HepG2 (cell line): ENCODE measurements at regions not wholly inside any gene's neighbourhood (a gene's known extent, or its start where the extent isn't known, plus 50 kb on each side); places are given as distances from the start of the nearest gene placed in this dataset.

Experiments
- ATAC-seq: fragments of 200-7000 bp; cut with Tn5 transposase; 3 replicates; pipeline ENCODE4 v1.9.1; 2020; ENCODE audit warnings: mild to moderate bottlenecking, moderate library complexity
- BruUV-seq: library from RNA; stranded (reverse); fragments of 400-500 nt; replicated peaks from 2 replicates; lab custom pipeline; 2021; lab: Mats Ljungman, UMichigan
- CTCF ChIA-PET: fragments of 300-600 bp; formaldehyde crosslinking; extraction: SDS; loops from one replicate; lab custom pipeline; 2021; ENCODE audit warnings: low total read pairs, inconsistent platforms, low intra/inter-chr PET ratio; lab: Yijun Ruan, JAX
- POLR2A ChIA-PET: fragments of 350-600 bp; sonication (Branson Sonifier 250); formaldehyde crosslinking; loops from one replicate; lab custom pipeline; 2020; ENCODE audit warnings: antibody characterized with exemption, inconsistent platforms; lab: Yijun Ruan, JAX
- DNase-seq: peaks from one replicate; pipeline ENCODE4 v3.0.0-alpha.2; 2015; ENCODE audit warnings: low spot score
- FAIRE-seq: peaks from 3 replicates; lab custom pipeline; 2011; peaks lifted over from hg19 to GRCh38; lab: Jason Lieb, UNC
- H2AFZ ChIP-seq: one replicate; pipeline ENCODE4 v1.6.1; 2011; ENCODE audit warnings: low read length, inconsistent platforms
- H3K27ac ChIP-seq: fragments of 300-600 bp; 3 replicates; pipeline ENCODE4 v1.8.0; 2011; ENCODE audit warnings: mixed run types, mild to moderate bottlenecking, mixed read lengths, low read length, inconsistent platforms; ENCODE audit not compliant: insufficient read depth; ENCODE audit errors: extremely low read length
- H3K27me3 ChIP-seq, 2 experiments: fragments of 200-600 bp in 1 of 2; 2 replicates in 1 of 2; 3 replicates in 1 of 2; pipeline versions ENCODE4 v1.6.0 to v1.8.0; 2011; ENCODE audit warnings: low read length in 2 of 2, mild to moderate bottlenecking in 2 of 2, moderate library complexity in 2 of 2, inconsistent platforms in 1 of 2; ENCODE audit not compliant: insufficient read depth in 2 of 2, control insufficient read depth in 1 of 2
- H3K36me3 ChIP-seq, 2 experiments: fragments of 200-600 bp in 1 of 2; replicated peaks in 1 of 2; 2 replicates in 1 of 2; 3 replicates in 1 of 2; pipeline versions ENCODE4 v1.5.1 to v1.8.0; 2011; ENCODE audit warnings: low read length in 2 of 2, inconsistent platforms in 1 of 2; ENCODE audit not compliant: insufficient read depth in 2 of 2, control insufficient read depth in 1 of 2
- H3K4me1 ChIP-seq: 2 replicates; pipeline ENCODE4 v1.5.1; 2012; ENCODE audit warnings: low read length, inconsistent platforms; ENCODE audit not compliant: insufficient read depth
- H3K4me2 ChIP-seq: 2 replicates; pipeline ENCODE4 v1.6.0; 2011; ENCODE audit warnings: low read depth, low read length, inconsistent platforms
- H3K4me3 ChIP-seq, 3 experiments: fragments of 200-600 bp in 1 of 3; sonication (generic), shearing (Covaris generic) in 1 of 3; replicated peaks in 1 of 3; 2 replicates each; pipeline ENCODE4 v1.5.1; 2011 to 2016; ENCODE audit warnings: low read length in 3 of 3, inconsistent platforms in 2 of 3, low read depth in 2 of 3, mild to moderate bottlenecking in 2 of 3, control low read depth in 1 of 3, mixed read lengths in 1 of 3; ENCODE audit not compliant: insufficient read depth in 1 of 3
- H3K79me2 ChIP-seq: one replicate; pipeline ENCODE4 v1.6.1; 2011; ENCODE audit warnings: low read length, inconsistent platforms; ENCODE audit not compliant: insufficient read depth
- H3K9ac ChIP-seq: 2 replicates; pipeline ENCODE4 v1.6.0; 2011; ENCODE audit warnings: mild to moderate bottlenecking, low read depth, low read length, inconsistent platforms; ENCODE audit not compliant: insufficient read depth
- H3K9me3 ChIP-seq: 2 replicates; pipeline ENCODE4 v1.5.1; 2012; ENCODE audit warnings: mild to moderate bottlenecking, low read length
- H4K20me1 ChIP-seq: 2 replicates; pipeline ENCODE4 v1.6.0; 2011; ENCODE audit warnings: inconsistent platforms, mild to moderate bottlenecking, low read length, moderate library complexity; ENCODE audit not compliant: insufficient read depth
- CEBPG ChIP-seq: IDR thresholded peaks from 2 replicates; pipeline ENCODE4 v1.6.1; 2016
- ETV6 ChIP-seq: sonication (generic); formaldehyde crosslinking; conservative IDR thresholded peaks from 2 replicates; pipeline ENCODE4 v1.4.0; 2020; ENCODE audit warnings: missing genetic modification reagents
- HNF1B ChIP-seq: sonication (generic); formaldehyde crosslinking; IDR thresholded peaks from 2 replicates; pipeline ENCODE4 v1.5.1; 2020; ENCODE audit warnings: mild to moderate bottlenecking, moderate library complexity, missing genetic modification reagents
- HNF4A ChIP-seq: sonication (generic); formaldehyde crosslinking; IDR thresholded peaks from 2 replicates; pipeline ENCODE4 v1.4.0; 2020; ENCODE audit warnings: missing genetic modification reagents
- MAFG ChIP-seq: sonication (generic); formaldehyde crosslinking; IDR thresholded peaks from 2 replicates; pipeline ENCODE4 v1.5.1; 2020; ENCODE audit warnings: mild to moderate bottlenecking, missing genetic modification reagents
- RBM22 ChIP-seq: fragments of 200-400 bp; formaldehyde crosslinking; optimal IDR thresholded peaks from 2 replicates; pipeline ENCODE3; 2017; ENCODE audit warnings: mild to moderate bottlenecking, low read length, moderate library complexity
- SOX13 ChIP-seq, 3 experiments: fragments of 450-650 bp in 1 of 3; sonication (generic) in 1 of 3; formaldehyde crosslinking in 1 of 3; IDR thresholded peaks in 2 of 3; conservative IDR thresholded peaks in 1 of 3; 2 replicates each; pipeline versions ENCODE4 v1.5.0 to v1.6.1; 2016 to 2020; ENCODE audit warnings: antibody characterized with exemption in 1 of 3, mild to moderate bottlenecking in 1 of 3, missing compliant biosample characterization in 1 of 3, missing genetic modification reagents in 1 of 3, moderate library complexity in 1 of 3
- SP2 ChIP-seq: sonication (generic); formaldehyde crosslinking; IDR thresholded peaks from 2 replicates; pipeline ENCODE4 v1.5.1; 2020; ENCODE audit warnings: mild to moderate bottlenecking, missing genetic modification reagents
- TEAD3 ChIP-seq: optimal IDR thresholded peaks from 2 replicates; pipeline ENCODE3; 2016; ENCODE audit warnings: borderline replicate concordance
- TIGD3 ChIP-seq: sonication (generic); formaldehyde crosslinking; IDR thresholded peaks from 2 replicates; pipeline ENCODE4 v1.5.1; 2020; ENCODE audit warnings: mild to moderate bottlenecking, missing genetic modification reagents, borderline replicate concordance
- ZMYM3 ChIP-seq: sonication (generic); formaldehyde crosslinking; IDR thresholded peaks from 2 replicates; pipeline ENCODE4 v1.5.1; 2020; ENCODE audit warnings: mild to moderate bottlenecking, missing genetic modification reagents
- ZNF121 ChIP-seq: sonication (generic); formaldehyde crosslinking; IDR thresholded peaks from 2 replicates; pipeline ENCODE4 v1.5.0; 2020; ENCODE audit warnings: mild to moderate bottlenecking, missing genetic modification reagents
- ZNF460 ChIP-seq: sonication (generic); formaldehyde crosslinking; IDR thresholded peaks from 2 replicates; pipeline ENCODE4 v1.5.1; 2020; ENCODE audit warnings: missing genetic modification reagents, mild to moderate bottlenecking, borderline replicate concordance
- ZNF607 ChIP-seq: sonication (generic); formaldehyde crosslinking; IDR thresholded peaks from 2 replicates; pipeline ENCODE4 v1.5.1; 2020; ENCODE audit warnings: missing genetic modification reagents, mild to moderate bottlenecking, borderline replicate concordance
- ZNF746 ChIP-seq: sonication (generic); formaldehyde crosslinking; IDR thresholded peaks from 2 replicates; pipeline ENCODE4 v1.8.0; 2022; ENCODE audit warnings: mild to moderate bottlenecking, missing genetic modification reagents
- ZNF773 ChIP-seq: sonication (generic); formaldehyde crosslinking; IDR thresholded peaks from 2 replicates; pipeline ENCODE4 v1.4.0; 2020; ENCODE audit warnings: missing genetic modification reagents, borderline replicate concordance
- ZNF790 ChIP-seq: sonication (generic); formaldehyde crosslinking; IDR thresholded peaks from 2 replicates; pipeline ENCODE4 v1.8.0; 2022; ENCODE audit warnings: missing genetic modification reagents, mild to moderate bottlenecking, borderline replicate concordance
- WGBS: methylation state at CpG from one replicate; pipeline ENCODE4 v1.1.6; 2017; ENCODE audit warnings: low lambda C conversion rate; 5-methylcytosine and 5-hydroxymethylcytosine counted together
- in situ Hi-C: cut with HindIII; loops from 2 replicates; pipeline ENCODE4 v1.10.0; 2017; ENCODE audit warnings: low pct_unique_long_range_greater_than_20kb; ENCODE audit not compliant: extremely low pct_ligation_motif_present
- intact Hi-C: fragments of 100-400 bp; cut with micrococcal nuclease; formaldehyde crosslinking; loops from one replicate; pipeline ENCODE4 v1.10.0; 2022; ENCODE audit not compliant: unreplicated experiment
- TF ChIP-seq, protein P1 (sequence below): sonication (generic); formaldehyde crosslinking; IDR thresholded peaks from 2 replicates; pipeline ENCODE4 v1.8.0; 2022; ENCODE audit warnings: low read depth, missing genetic modification reagents
- TF ChIP-seq, protein P2 (sequence below): sonication (generic); formaldehyde crosslinking; IDR thresholded peaks from 2 replicates; pipeline ENCODE4 v1.5.1; 2020; ENCODE audit warnings: missing genetic modification reagents, mild to moderate bottlenecking, borderline replicate concordance

GRCh38 chr1:94726981-94727685 lies 93.0 kb upstream of the SLC44A3 start:
- no peaks in the 10 kb centered on the region for H3K9me3 ChIP-seq
- DNase-seq (peak; percentile 30), FAIRE-seq (no peak), ATAC-seq (peak; percentile 62)
- no peak overlapping the region for H2AFZ ChIP-seq
- intact Hi-C loops: no loop called here
- ChIA-PET CTCF (no interaction called here), POLR2A (no interaction called here)
- no peaks in the 10 kb centered on the region for H3K36me3 ChIP-seq
- in situ Hi-C loops: no loop called here
- peaks cover 31% of the 10 kb centered on the region for H3K4me1 ChIP-seq
- no peak overlapping the region for H3K27ac ChIP-seq
- BruUV-seq: no TSS peak
- H3K4me2 ChIP-seq: no peak overlapping the region
- WGBS: 69% methylated on average over 6 of the region's 6 CpGs
- no peaks in the 10 kb centered on the region for H4K20me1 ChIP-seq
- no peak overlapping the region for H3K9ac ChIP-seq
- H3K4me3 ChIP-seq: no peak overlapping the region
- no peaks in the 10 kb centered on the region for H3K27me3 ChIP-seq
- no peaks in the 10 kb centered on the region for H3K79me2 ChIP-seq
- TF ChIP-seq ZNF790 (CRISPR knock-in tag) (no peak), SP2 (CRISPR knock-in tag) (no peak), MAFG (no peak), TEAD3 (peak; percentile 19), SOX13 (IDR thresholded peaks at IDR 0.05) (no peak), SOX13 (CRISPR knock-in tag; conservative IDR thresholded peaks at IDR 0.05 in 1 of 2, IDR thresholded peaks at IDR 0.05 in 1 of 2) (no peak), ZNF607 (CRISPR knock-in tag) (no peak), ZNF460 (CRISPR knock-in tag) (no peak), TIGD3 (CRISPR knock-in tag) (no peak), HNF1B (no peak), CEBPG (CRISPR knock-in tag) (no peak), RBM22 (no peak), ZNF773 (no peak), ETV6 (no peak), ZNF121 (CRISPR knock-in tag) (peak; percentile 93), ZNF746 (no peak), HNF4A (peak; percentile 59), ZMYM3 (no peak)
- TF ChIP-seq, protein P1, sequence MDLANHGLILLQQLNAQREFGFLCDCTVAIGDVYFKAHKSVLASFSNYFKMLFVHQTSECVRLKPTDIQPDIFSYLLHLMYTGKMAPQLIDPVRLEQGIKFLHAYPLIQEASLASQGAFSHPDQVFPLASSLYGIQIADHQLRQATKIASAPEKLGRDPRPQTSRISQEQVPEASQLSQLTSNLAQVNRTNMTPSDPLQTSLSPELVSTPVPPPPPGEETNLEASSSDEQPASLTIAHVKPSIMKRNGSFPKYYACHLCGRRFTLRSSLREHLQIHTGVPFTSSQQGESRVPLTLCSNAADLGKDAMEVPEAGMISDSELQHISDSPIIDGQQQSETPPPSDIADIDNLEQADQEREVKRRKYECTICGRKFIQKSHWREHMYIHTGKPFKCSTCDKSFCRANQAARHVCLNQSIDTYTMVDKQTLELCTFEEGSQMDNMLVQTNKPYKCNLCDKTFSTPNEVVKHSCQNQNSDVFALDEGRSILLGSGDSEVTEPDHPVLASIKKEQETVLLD (CRISPR knock-in tag): no peak
- TF ChIP-seq, protein P2, sequence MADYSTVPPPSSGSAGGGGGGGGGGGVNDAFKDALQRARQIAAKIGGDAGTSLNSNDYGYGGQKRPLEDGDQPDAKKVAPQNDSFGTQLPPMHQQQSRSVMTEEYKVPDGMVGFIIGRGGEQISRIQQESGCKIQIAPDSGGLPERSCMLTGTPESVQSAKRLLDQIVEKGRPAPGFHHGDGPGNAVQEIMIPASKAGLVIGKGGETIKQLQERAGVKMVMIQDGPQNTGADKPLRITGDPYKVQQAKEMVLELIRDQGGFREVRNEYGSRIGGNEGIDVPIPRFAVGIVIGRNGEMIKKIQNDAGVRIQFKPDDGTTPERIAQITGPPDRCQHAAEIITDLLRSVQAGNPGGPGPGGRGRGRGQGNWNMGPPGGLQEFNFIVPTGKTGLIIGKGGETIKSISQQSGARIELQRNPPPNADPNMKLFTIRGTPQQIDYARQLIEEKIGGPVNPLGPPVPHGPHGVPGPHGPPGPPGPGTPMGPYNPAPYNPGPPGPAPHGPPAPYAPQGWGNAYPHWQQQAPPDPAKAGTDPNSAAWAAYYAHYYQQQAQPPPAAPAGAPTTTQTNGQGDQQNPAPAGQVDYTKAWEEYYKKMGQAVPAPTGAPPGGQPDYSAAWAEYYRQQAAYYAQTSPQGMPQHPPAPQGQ (CRISPR knock-in tag): no peak
